Activated T-helper 1 cell treated with anti-CD3 and anti-CD28 coated beads, Interleukin-12 subunit alpha, Interleukin-12 subunit beta, Interleukin-2, Interleukin-4 antibody, amounts not matched to agents 30 ng/mL and 10 ng/mL and 1 ng/mL, durations not matched to agents 14 hours and 24 hours and 36 hours (primary cell): ENCODE measurements at regions not wholly inside any gene's neighbourhood (a gene's known extent, or its start where the extent isn't known, plus 50 kb on each side); places are given as distances from the start of the nearest gene placed in this dataset.

Experiments used
- DNase-seq: peaks from one replicate; pipeline ENCODE4 v3.0.0; 2021; ENCODE audit warnings: low spot score
- H3K27ac Mint-ChIP-seq: one replicate; pipeline ENCODE4 v1.8.0; 2021; ENCODE audit warnings: mild to moderate bottlenecking, mixed read lengths
- H3K27me3 Mint-ChIP-seq: one replicate; pipeline ENCODE4 v1.8.0; 2022; ENCODE audit warnings: mild to moderate bottlenecking, moderate library complexity, mixed read lengths; ENCODE audit not compliant: insufficient read depth
- H3K36me3 Mint-ChIP-seq: one replicate; pipeline ENCODE4 v1.8.0; 2021; ENCODE audit warnings: low read depth, mixed read lengths
- H3K4me1 Mint-ChIP-seq: one replicate; pipeline ENCODE4 v1.8.0; 2021; ENCODE audit warnings: low read depth, mixed read lengths
- H3K4me3 Mint-ChIP-seq: one replicate; pipeline ENCODE4 v1.8.0; 2021; ENCODE audit warnings: mild to moderate bottlenecking, moderate library complexity, mixed read lengths
- H3K9me3 Mint-ChIP-seq: one replicate; pipeline ENCODE4 v1.8.0; 2021; ENCODE audit warnings: mixed read lengths
- intact Hi-C: fragments of 100-400 bp; cut with micrococcal nuclease; formaldehyde crosslinking; loops from one replicate; pipeline ENCODE4 v1.15.1; 2024

DNA sequence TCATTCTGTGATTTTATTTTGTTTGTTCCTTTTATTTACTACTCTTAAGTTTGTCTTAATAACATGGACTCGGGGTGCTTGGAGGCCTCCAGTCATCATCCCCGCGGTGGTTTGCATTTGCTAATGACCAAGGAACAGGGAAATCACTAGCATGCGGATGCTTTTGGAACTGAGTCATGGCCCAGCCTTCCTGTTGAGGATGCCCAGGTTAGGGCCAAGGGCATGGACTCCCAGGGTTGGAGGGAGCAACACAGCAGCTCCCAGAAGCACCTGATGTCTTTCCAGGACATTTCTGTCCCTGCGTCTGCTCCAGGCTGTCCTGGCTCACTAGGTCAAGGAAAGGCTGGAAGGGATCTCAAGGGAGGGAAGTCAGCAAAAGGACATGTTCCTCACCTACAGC, 423.7 kb upstream of the TSHZ3 start:
- Mint-ChIP-seq H3K9me3 (peaks cover 3% of the 10 kb centered on the region), H3K27me3 (no peaks in the 10 kb centered on the region), H3K4me3 (no peak overlapping the region), H3K27ac (no peak overlapping the region), H3K36me3 (no peaks in the 10 kb centered on the region), H3K4me1 (no peaks in the 10 kb centered on the region)
- DNase-seq = no peak
- intact Hi-C loops = no loop called here

- Mint-ChIP-seq H3K4me3 (no peak overlapping the region), H3K9me3 (no peaks in the 10 kb centered on the region), H3K4me1 (no peaks in the 10 kb centered on the region), H3K36me3 (no peaks in the 10 kb centered on the region), H3K27ac (no peak overlapping the region), H3K27me3 (no peaks in the 10 kb centered on the region)
- intact Hi-C loops = no loop called here
- DNase-seq = no peak
Observed at GRCh38 chr19:31781542-31781941, 432.3 kb upstream of the TSHZ3 start.

- Mint-ChIP-seq H3K4me3 (no peak overlapping the region), H3K4me1 (no peaks in the 10 kb centered on the region), H3K36me3 (no peaks in the 10 kb centered on the region), H3K9me3 (no peaks in the 10 kb centered on the region), H3K27ac (no peak overlapping the region), H3K27me3 (no peaks in the 10 kb centered on the region)
- intact Hi-C loops = no loop called here
- no peak for DNase-seq
Observed at GRCh38 chr19:31783592-31783991, 434.4 kb upstream of the TSHZ3 start.

DNA sequence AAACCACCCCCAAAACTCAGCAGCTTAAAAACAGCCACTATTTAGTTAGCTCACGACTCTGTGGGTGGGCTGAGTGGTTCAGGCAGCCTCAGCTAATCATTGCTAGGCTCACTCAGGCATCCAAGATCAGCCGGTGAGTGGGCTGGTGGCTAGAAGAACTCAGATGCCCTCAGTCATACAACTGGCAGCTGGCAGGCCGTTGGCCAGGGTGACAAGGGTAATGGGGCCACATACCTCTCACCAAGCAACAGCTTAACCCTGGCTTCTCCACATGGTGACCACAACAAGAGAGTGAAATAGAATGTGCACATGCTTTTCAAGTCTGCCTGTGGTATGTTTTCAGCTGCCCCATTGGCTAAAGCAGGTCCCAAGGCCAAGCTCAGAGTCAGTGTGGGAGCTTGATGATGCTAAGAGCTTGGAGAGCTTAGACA, 435.4 kb upstream of the TSHZ3 start:
- H3K27me3 Mint-ChIP-seq = no peaks in the 10 kb centered on the region
- no peaks in the 10 kb centered on the region for H3K9me3 Mint-ChIP-seq
- intact Hi-C loops = no loop called here
- H3K27ac Mint-ChIP-seq = no peak overlapping the region
- no peaks in the 10 kb centered on the region for H3K36me3 Mint-ChIP-seq
- DNase-seq = no peak
- H3K4me1 Mint-ChIP-seq = no peaks in the 10 kb centered on the region
- H3K4me3 Mint-ChIP-seq = no peak overlapping the region

DNA sequence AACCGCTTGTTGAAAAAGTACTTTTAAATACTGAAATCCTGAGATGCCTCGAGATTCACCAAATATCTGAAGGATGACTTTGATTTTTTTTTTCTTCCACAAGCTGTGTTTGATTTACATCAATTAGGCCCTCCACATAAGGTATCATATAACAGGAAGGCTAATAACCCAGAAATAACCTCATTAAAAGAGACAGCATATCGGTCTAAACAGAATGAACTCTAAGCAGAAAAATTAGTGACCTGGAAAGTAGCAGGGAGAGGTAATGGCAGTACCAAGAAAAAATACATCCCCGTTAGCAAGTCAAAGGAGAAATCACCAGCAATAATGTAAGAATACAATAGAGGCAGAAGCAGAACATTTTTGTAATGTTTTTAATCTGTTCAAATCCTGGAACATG, 452.4 kb upstream of the TSHZ3 start:
- intact Hi-C loops = no loop called here
- Mint-ChIP-seq H3K27ac (no peak overlapping the region), H3K4me3 (no peak overlapping the region)

DNA sequence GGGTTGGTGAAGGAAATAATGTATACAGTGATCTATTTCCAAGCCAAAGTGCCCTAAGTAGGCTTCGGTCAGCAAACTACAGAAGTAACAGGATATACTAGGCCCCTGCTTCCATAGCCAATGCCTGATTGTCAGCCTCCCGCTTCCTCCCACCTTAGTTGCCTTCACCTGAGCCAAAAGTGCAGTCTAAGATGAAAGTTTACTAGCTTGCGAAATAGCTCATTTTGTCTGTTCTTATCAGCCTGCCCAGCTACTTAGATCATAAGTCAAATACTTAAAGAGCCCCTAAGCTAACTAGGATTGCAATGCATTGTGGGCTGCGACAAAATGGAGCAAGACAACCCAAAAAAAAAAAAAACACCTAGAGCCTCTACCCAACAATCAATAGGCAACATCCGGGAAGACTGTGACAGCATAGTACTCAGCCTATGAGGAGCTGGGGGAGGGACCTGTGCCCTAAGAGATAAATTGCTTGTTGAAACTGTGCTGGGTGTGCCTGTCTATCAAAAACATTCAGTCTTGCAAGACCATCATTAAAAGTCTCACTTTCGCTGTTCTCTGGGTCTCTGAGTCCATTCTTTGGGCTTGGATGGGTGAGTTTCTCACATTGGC, 454.7 kb upstream of the TSHZ3 start:
- H3K4me1 Mint-ChIP-seq = no peaks in the 10 kb centered on the region
- H3K36me3 Mint-ChIP-seq = no peaks in the 10 kb centered on the region
- no peak for DNase-seq
- H3K27ac Mint-ChIP-seq = no peak overlapping the region
- H3K9me3 Mint-ChIP-seq = no peaks in the 10 kb centered on the region
- intact Hi-C loops = no loop called here
- peaks cover 2% of the 10 kb centered on the region for H3K27me3 Mint-ChIP-seq
- no peak overlapping the region for H3K4me3 Mint-ChIP-seq

More for the DNA sequence above, 452.4 kb upstream of the TSHZ3 start:
- H3K36me3 Mint-ChIP-seq = no peaks in the 10 kb centered on the region
- no peak for DNase-seq
- H3K4me1 Mint-ChIP-seq = no peaks in the 10 kb centered on the region
- H3K9me3 Mint-ChIP-seq = no peaks in the 10 kb centered on the region
- no peaks in the 10 kb centered on the region for H3K27me3 Mint-ChIP-seq

DNA sequence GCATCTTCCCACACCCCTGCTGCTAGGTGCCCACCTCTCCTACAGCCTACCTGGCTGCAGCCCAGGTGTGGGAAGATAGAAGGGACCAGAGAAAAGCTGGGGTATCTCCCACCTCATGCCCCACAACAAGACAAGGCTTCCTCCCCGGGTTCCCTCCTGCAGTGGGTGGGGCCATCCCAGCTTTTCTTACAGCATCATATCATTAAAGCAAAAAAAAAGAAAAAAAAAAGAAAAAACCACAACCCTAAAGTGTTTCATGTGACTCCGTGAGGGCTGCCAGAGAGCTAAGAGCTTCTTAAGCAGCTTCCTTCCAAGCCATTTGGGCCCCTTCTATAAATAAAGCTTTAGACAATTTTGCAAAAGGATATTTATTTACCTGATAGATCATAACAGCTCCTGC, 455.4 kb upstream of the TSHZ3 start:
- H3K36me3 Mint-ChIP-seq = no peaks in the 10 kb centered on the region
- intact Hi-C loops = no loop called here
- no peak overlapping the region for H3K27ac Mint-ChIP-seq
- no peaks in the 10 kb centered on the region for H3K9me3 Mint-ChIP-seq
- peaks cover 2% of the 10 kb centered on the region for H3K27me3 Mint-ChIP-seq
- H3K4me3 Mint-ChIP-seq = no peak overlapping the region
- DNase-seq = no peak
- no peaks in the 10 kb centered on the region for H3K4me1 Mint-ChIP-seq

DNA sequence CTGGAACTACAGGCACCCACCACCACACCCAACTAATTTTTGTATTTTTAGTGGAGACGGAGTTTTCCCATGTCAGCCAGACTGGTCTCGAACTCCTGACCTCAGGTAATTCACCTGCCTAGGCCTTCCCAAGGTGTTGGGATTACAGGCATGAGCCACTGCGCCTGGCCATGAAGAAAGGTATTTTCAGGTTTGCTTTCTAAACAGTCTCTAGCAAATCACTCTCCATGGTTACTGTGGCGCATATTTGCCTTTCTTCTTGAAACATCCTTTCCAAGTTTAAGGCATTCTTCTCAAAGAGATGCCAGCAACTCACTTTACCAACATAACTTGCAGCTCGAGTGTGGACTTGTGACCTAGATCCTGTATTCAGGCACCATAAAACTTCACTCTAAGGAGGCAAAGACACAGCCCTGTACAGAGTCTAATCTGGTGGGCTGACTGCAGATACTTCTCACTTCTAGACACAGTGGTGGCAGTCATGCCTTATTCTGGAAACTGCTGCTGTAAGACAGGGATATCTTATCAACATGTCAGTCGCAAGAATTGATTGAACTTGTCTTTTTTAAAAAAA, 461.4 kb upstream of the TSHZ3 start:
- Mint-ChIP-seq H3K4me3 (no peak overlapping the region), H3K27ac (no peak overlapping the region), H3K27me3 (peaks cover 2% of the 10 kb centered on the region), H3K9me3 (peaks cover 4% of the 10 kb centered on the region), H3K36me3 (no peaks in the 10 kb centered on the region), H3K4me1 (no peaks in the 10 kb centered on the region)
- no peak for DNase-seq
- intact Hi-C loops = no loop called here

GRCh38 chr19:31817971-31818797, 468.9 kb upstream of the TSHZ3 start:
- DNase-seq = no peak
- Mint-ChIP-seq H3K36me3 (no peaks in the 10 kb centered on the region), H3K27me3 (no peaks in the 10 kb centered on the region), H3K4me3 (no peak overlapping the region), H3K4me1 (no peaks in the 10 kb centered on the region), H3K27ac (no peak overlapping the region), H3K9me3 (peaks cover 20% of the 10 kb centered on the region)
- intact Hi-C loops = no loop called here

GRCh38 chr19:31818798-31819105, 469.5 kb upstream of the TSHZ3 start:
- DNase-seq = no peak
- intact Hi-C loops = no loop called here
- no peak overlapping the region for H3K4me3 Mint-ChIP-seq
- H3K36me3 Mint-ChIP-seq = no peaks in the 10 kb centered on the region
- no peaks in the 10 kb centered on the region for H3K4me1 Mint-ChIP-seq
- no peak overlapping the region for H3K27ac Mint-ChIP-seq
- no peaks in the 10 kb centered on the region for H3K27me3 Mint-ChIP-seq
- peaks cover 18% of the 10 kb centered on the region for H3K9me3 Mint-ChIP-seq

DNA sequence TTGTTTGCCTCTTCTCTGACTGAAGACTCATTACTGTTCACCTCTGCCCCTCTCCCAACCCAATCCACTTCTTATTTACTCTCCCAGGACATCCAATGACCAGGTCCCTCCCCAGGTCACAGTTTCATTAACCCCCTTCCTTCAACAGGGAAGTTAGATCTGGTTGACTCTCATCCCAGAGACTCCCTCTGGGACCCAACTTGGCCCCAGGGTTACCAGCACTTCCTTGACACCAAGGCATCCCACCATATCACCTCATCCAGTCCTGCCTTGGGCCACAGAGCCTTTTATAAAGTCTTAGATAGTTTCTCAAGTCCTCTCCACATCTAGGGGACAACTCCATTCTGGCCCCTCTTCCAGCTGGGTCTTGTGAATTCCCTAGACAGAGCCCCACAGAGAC, 470.6 kb upstream of the TSHZ3 start:
- Mint-ChIP-seq H3K9me3 (peaks cover 18% of the 10 kb centered on the region), H3K27ac (no peak overlapping the region), H3K27me3 (no peaks in the 10 kb centered on the region), H3K36me3 (no peaks in the 10 kb centered on the region), H3K4me1 (no peaks in the 10 kb centered on the region), H3K4me3 (no peak overlapping the region)
- no peak for DNase-seq
- intact Hi-C loops = no loop called here

GRCh38 chr19:31821346-31821745, 472.1 kb upstream of the TSHZ3 start:
- intact Hi-C loops = no loop called here
- Mint-ChIP-seq H3K27ac (no peak overlapping the region), H3K4me3 (no peak overlapping the region), H3K9me3 (peaks cover 14% of the 10 kb centered on the region), H3K4me1 (no peaks in the 10 kb centered on the region), H3K36me3 (no peaks in the 10 kb centered on the region), H3K27me3 (no peaks in the 10 kb centered on the region)
- no peak for DNase-seq

DNA sequence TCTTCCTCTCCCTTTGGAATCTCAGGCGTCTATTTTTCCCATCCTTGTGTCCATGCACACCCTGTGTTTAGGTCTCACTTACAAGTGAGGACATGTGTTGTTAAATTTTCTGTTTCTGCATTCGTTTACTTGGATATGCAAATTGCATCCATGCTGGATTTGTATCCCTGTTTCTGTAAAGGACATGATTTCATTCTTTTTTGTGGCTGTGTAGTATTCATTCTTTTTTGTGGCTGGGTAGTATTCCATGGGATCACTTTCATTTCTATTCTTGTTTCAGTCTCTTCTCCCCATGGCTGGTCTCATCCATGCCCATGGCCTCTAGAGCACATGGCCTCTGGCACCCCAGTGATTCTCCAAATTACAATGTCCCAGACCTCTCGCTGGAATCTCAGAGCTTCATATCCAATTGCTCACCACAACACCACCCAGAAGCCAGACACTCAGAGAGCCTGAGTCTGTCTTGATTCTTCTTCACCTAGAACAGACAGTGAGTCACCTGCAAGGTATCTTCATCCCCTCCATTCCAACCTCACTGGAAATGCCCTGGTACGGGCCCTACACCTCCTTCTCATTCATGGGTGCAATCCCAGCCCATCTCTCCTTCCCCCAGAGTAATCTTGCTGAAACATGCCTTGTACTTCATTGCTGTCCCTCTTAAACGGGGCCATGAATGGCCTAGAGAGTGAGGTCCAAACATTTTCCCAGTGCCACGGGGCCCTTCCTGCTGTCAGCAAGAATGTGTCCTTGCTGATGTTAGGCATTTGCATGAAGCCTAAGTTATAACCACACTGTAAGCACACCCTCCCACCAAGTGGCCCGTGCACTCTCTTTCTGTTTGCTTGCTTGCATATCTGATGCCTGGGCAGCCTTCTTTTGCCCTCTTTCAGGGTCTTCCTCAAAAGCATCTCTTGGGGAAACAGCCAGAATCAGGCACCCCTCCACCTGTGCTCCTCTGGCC, 476.2 kb upstream of the TSHZ3 start:
- intact Hi-C loops = no loop called here

More for the DNA sequence above, 476.2 kb upstream of the TSHZ3 start:
- H3K27me3 Mint-ChIP-seq = no peaks in the 10 kb centered on the region
- no peaks in the 10 kb centered on the region for H3K4me1 Mint-ChIP-seq
- H3K4me3 Mint-ChIP-seq = no peak overlapping the region
- DNase-seq = no peak
- no peaks in the 10 kb centered on the region for H3K36me3 Mint-ChIP-seq
- no peak overlapping the region for H3K27ac Mint-ChIP-seq
- peaks cover 8% of the 10 kb centered on the region for H3K9me3 Mint-ChIP-seq
